ENCODE measurements at regions not wholly inside any gene's neighbourhood (a gene's known extent, or its start where the extent isn't known, plus 50 kb on each side); places are given as distances from the start of the nearest gene placed in this dataset.

DNA sequence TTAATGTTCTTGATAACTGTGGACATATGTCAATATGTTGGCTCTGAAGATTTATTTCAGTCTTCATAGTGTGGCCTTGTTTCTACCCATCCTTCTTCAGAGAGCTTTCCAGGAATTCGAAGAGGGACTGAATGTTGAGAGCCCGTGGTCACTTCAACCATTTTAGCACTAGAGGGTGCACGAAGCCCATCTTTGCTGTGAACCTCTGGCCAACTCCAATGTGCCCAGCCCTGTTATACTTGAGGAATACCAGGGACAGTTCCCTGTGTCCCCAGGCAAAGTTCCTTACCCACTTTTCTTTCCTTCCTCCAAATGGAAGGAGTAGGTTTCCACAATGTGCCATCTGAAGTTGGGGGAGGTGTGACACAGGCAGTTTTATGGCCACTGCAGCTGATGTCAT, 603.5 kb downstream of the RPL10L start:
- no peaks in the 10 kb centered on the region for H3K36me3 ChIP-seq
- TF ChIP-seq, protein P1, sequence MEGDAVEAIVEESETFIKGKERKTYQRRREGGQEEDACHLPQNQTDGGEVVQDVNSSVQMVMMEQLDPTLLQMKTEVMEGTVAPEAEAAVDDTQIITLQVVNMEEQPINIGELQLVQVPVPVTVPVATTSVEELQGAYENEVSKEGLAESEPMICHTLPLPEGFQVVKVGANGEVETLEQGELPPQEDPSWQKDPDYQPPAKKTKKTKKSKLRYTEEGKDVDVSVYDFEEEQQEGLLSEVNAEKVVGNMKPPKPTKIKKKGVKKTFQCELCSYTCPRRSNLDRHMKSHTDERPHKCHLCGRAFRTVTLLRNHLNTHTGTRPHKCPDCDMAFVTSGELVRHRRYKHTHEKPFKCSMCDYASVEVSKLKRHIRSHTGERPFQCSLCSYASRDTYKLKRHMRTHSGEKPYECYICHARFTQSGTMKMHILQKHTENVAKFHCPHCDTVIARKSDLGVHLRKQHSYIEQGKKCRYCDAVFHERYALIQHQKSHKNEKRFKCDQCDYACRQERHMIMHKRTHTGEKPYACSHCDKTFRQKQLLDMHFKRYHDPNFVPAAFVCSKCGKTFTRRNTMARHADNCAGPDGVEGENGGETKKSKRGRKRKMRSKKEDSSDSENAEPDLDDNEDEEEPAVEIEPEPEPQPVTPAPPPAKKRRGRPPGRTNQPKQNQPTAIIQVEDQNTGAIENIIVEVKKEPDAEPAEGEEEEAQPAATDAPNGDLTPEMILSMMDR (IDR thresholded peaks at IDR 0.05): no peak

DNA sequence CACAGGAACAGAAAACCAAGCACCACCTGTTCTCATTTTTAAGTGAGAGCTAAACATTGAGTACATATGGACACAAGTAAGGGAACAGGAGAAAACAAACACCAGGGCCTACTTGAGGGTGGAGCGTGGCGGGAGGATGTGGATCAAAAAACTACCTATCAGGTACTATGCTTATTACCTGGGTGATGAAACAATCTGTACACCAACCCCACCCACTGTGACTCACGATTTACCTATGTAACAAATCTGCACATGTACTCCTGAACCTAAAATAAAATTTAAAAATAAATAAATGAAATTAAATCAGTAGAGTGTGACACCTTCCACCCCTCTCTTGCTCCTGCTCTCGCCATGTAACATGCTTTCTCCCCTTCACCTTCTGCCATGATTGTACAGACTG, 615.5 kb downstream of the RPL10L start:
- TF ChIP-seq, protein P1 (IDR thresholded peaks at IDR 0.05): no peak
- H3K36me3 ChIP-seq: no peaks in the 10 kb centered on the region
- H3K27ac ChIP-seq: no peak overlapping the region
- intact Hi-C loops (cut with DNase I): no loop called here
- no peaks in the 10 kb centered on the region for H3K9me3 ChIP-seq
- no peaks in the 10 kb centered on the region for H3K27me3 ChIP-seq (ENCODE audit: low read depth)
- no peaks in the 10 kb centered on the region for H3K4me1 ChIP-seq
- DNase-seq (no peak), ATAC-seq (no peak)
- H3K4me3 ChIP-seq: no peak overlapping the region

More for the DNA sequence above, 603.5 kb downstream of the RPL10L start:
- intact Hi-C loops (cut with DNase I): no loop called here
- Histone ChIP-seq H3K27me3 (ENCODE audit: low read depth) (no peaks in the 10 kb centered on the region), H3K4me1 (no peaks in the 10 kb centered on the region), H3K4me3 (no peak overlapping the region), H3K27ac (no peak overlapping the region), H3K9me3 (no peaks in the 10 kb centered on the region)
- DNase-seq (no peak), ATAC-seq (no peak)

DNA sequence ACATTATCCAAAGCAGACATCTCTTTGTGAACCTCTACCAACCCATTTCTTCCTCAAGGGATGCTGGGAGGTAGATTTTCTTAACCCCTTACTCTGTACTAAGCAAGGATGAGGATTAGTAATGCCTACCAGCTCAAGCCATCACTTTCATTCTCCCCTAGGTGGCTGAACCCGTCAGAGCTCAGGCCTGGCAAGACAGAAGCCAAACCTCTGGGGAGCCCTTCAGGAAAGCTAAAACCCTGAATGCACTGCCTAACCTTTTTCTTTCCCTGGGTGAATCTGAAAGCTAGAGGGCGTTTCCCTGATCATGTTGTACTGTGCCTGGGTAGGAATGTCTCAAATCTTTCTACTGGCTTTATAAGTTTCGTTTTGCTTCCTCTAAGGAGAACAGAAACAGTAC, 617.3 kb downstream of the RPL10L start:
- Histone ChIP-seq H3K27me3 (ENCODE audit: low read depth) (no peaks in the 10 kb centered on the region), H3K4me3 (no peak overlapping the region), H3K9me3 (no peaks in the 10 kb centered on the region), H3K27ac (no peak overlapping the region), H3K36me3 (no peaks in the 10 kb centered on the region), H3K4me1 (no peaks in the 10 kb centered on the region)
- ATAC-seq: no peak
- no peak for DNase-seq
- TF ChIP-seq, protein P1 (IDR thresholded peaks at IDR 0.05): no peak
- intact Hi-C loops (cut with DNase I): no loop called here

DNA sequence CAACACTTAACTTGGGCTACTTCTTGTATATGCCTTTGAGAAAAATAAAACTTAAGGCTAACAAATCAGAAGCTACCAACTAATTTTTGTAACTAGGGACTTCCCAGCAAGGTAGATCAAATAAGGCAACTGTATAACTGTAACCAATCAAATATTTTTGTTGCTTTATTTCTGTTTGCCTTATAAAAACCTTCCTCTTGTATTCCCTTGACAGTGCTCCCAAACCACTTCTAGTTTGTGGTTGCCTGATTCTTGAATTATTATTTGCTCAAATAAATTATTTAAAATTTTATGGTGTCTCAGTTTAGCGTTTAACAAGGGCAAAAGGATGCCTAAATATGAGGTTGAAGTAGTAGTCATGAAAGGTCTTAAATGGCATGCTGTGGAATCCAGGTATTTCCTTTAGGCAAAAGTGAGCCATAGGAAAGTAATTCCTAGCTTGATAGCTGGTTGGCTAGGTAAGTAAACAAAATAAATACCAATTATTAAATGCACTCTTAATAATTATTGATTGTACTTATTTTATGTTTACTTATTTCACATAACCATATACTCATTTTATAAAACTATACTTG, 632.6 kb downstream of the RPL10L start:
- DNase-seq: no peak
- H3K4me3 ChIP-seq: no peak overlapping the region
- no peaks in the 10 kb centered on the region for H3K27me3 ChIP-seq (ENCODE audit: low read depth)
- no peak overlapping the region for H3K27ac ChIP-seq
- H3K4me1 ChIP-seq: no peaks in the 10 kb centered on the region
- no peaks in the 10 kb centered on the region for H3K9me3 ChIP-seq
- intact Hi-C loops (cut with DNase I): no loop called here
- no peak for ATAC-seq
- TF ChIP-seq, protein P1 (IDR thresholded peaks at IDR 0.05): no peak
- no peaks in the 10 kb centered on the region for H3K36me3 ChIP-seq

DNA sequence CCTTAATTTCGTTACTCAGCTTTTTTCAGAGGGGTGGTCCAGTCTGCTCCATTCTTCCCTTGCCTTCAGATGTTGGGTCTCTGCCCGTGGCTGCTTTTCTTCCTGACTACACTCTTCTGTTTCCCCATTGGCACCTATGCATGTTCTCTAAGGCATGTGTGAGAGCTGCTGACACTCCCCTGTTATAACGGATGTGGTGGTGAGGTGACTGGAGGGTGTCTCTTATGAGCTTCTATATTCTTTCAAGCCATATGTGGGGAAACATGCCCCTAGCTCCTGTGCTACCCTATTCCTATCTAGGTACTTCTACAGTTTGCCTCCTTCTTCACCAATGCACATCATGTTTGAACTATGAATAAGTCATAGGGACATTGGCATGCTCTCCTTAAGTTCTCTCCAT, 643.2 kb downstream of the RPL10L start:
- Histone ChIP-seq H3K9me3 (peaks cover 11% of the 10 kb centered on the region), H3K27me3 (ENCODE audit: low read depth) (no peaks in the 10 kb centered on the region), H3K27ac (no peak overlapping the region), H3K4me1 (no peaks in the 10 kb centered on the region), H3K4me3 (no peak overlapping the region), H3K36me3 (no peaks in the 10 kb centered on the region)
- no peak for DNase-seq
- TF ChIP-seq, protein P1 (IDR thresholded peaks at IDR 0.05): no peak
- ATAC-seq: no peak
- intact Hi-C loops (cut with DNase I): no loop called here

DNA sequence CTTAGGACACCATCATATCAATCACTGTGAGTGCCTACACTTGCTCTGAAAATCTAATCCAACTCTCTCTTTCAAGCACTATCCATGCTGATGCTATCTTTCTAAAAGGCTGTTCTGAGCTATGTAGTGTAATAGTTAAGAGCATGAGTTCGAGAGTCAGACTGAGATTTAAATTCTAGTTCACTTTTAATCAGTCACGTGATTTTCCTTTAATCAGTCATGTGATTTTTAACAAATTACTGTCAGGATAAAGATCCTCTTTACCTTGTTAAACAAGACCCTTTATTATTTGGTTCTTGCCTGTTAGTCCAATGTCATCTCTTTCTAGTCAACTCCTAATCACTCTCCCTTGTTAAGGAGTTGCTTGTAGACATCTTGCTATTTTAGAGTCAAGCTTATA, 653.0 kb downstream of the RPL10L start:
- Histone ChIP-seq H3K27me3 (ENCODE audit: low read depth) (no peaks in the 10 kb centered on the region), H3K4me1 (no peaks in the 10 kb centered on the region), H3K4me3 (no peak overlapping the region), H3K36me3 (no peaks in the 10 kb centered on the region), H3K9me3 (no peaks in the 10 kb centered on the region), H3K27ac (no peak overlapping the region)
- ATAC-seq: no peak
- DNase-seq: no peak
- TF ChIP-seq, protein P1 (IDR thresholded peaks at IDR 0.05): no peak
- intact Hi-C loops (cut with DNase I): no loop called here

All from lower lobe of right lung (tissue), 2 donors.